Thyroid gland (tissue), 4 donors: ENCODE measurements at regions not wholly inside any gene's neighbourhood (a gene's known extent, or its start where the extent isn't known, plus 50 kb on each side); places are given as distances from the start of the nearest gene placed in this dataset.

Experiments used
- POLR2A ChIP-seq, 2 donors: fragments of 450-650 bp; IDR thresholded peaks; one replicate each; pipeline ENCODE4 v1.6.1; 2017; ENCODE audit warnings: antibody characterized with exemption in 2 of 2, mild to moderate bottlenecking in 2 of 2, moderate library complexity in 1 of 2
- TF ChIP-seq, protein P1 (sequence below), 6 experiments: fragments of 200-600 bp in 3 of 6; fragments of 450-650 bp in 3 of 6; sonication (generic) in 3 of 6; IDR thresholded peaks; one replicate each; pipeline ENCODE4 v1.5.1; 2016 to 2019; ENCODE audit warnings: antibody characterized with exemption in 6 of 6, mild to moderate bottlenecking in 2 of 6, inconsistent platforms in 1 of 6, moderate library complexity in 1 of 6

DNA sequence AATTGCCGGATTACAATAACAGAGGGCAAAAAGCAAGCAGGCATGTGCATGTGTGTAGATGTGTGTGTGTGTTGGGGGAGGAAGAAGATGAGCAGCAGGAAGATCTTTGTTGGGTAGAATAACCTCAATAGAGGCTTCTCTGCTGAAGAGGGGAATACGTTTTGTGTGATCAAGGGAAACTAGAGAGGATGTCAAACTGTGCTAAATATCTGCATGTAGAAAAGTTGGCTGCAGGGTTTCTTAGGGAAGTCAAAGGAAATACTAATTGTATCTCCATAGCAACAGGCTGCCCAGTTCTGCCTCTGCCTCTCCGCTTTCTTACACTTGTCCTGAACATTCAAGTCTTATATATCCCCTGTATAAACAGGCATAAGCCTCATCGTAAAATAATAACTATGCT lies 190.1 kb upstream of the RND3 start:
- TF ChIP-seq, protein P1, sequence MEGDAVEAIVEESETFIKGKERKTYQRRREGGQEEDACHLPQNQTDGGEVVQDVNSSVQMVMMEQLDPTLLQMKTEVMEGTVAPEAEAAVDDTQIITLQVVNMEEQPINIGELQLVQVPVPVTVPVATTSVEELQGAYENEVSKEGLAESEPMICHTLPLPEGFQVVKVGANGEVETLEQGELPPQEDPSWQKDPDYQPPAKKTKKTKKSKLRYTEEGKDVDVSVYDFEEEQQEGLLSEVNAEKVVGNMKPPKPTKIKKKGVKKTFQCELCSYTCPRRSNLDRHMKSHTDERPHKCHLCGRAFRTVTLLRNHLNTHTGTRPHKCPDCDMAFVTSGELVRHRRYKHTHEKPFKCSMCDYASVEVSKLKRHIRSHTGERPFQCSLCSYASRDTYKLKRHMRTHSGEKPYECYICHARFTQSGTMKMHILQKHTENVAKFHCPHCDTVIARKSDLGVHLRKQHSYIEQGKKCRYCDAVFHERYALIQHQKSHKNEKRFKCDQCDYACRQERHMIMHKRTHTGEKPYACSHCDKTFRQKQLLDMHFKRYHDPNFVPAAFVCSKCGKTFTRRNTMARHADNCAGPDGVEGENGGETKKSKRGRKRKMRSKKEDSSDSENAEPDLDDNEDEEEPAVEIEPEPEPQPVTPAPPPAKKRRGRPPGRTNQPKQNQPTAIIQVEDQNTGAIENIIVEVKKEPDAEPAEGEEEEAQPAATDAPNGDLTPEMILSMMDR (IDR thresholded peaks at IDR 0.05) = no peak
- TF ChIP-seq POLR2A (IDR thresholded peaks at IDR 0.05) = no peak
